ENCODE measurements at regions not wholly inside any gene's neighbourhood (a gene's known extent, or its start where the extent isn't known, plus 50 kb on each side); places are given as distances from the start of the nearest gene placed in this dataset.
A peak's percentile ranks its signal among the peaks of the same experiment; 100 is the strongest.

GRCh38 chrX:49773993-49774392 is 55.1 kb upstream of the PAGE4 start:
- DNase-seq (ENCODE audit: low read depth): no peak

GRCh38 chrX:49767236-49767635 is 61.9 kb upstream of the PAGE4 start:
- no peak for DNase-seq (ENCODE audit: low read depth)

- no peak for DNase-seq (ENCODE audit: low read depth)
These were observed 66.5 kb upstream of the PAGE1 start for GRCh38 chrX:49762175-49762720.

GRCh38 chrX:49761481-49761880 is 65.7 kb upstream of the PAGE1 start:
- peak; percentile 10 for DNase-seq (ENCODE audit: low read depth)

GRCh38 chrX:49760290-49760890 is 64.6 kb upstream of the PAGE1 start:
- DNase-seq (ENCODE audit: low read depth): no peak

- DNase-seq (ENCODE audit: low read depth): no peak
These were observed 60.9 kb upstream of the PAGE1 start for GRCh38 chrX:49756692-49757091.

- peak; percentile 44 for DNase-seq (ENCODE audit: low read depth)
These were observed 58.6 kb upstream of the PAGE1 start for GRCh38 chrX:49754233-49754857.

DNA sequence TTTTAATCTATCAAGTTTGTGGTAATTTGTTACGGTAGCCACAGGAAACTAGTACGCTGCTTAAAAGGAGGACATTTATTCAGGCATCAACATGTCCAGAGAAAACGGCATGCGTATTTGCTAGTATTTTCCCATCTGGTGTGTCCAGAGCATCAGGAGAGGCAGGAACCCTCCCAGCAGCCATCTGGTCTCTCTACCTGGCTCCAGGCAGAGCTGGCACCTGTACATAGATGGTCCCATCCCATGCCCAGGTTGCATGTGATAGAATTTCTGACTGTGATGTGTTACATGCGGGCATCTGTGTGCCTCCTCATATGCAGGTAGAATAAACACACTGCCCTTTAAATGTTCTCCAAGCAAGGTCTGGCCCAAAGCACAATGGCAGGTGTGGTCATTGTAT is 57.9 kb upstream of the PAGE1 start:
- DNase-seq (ENCODE audit: low read depth): no peak

DNA sequence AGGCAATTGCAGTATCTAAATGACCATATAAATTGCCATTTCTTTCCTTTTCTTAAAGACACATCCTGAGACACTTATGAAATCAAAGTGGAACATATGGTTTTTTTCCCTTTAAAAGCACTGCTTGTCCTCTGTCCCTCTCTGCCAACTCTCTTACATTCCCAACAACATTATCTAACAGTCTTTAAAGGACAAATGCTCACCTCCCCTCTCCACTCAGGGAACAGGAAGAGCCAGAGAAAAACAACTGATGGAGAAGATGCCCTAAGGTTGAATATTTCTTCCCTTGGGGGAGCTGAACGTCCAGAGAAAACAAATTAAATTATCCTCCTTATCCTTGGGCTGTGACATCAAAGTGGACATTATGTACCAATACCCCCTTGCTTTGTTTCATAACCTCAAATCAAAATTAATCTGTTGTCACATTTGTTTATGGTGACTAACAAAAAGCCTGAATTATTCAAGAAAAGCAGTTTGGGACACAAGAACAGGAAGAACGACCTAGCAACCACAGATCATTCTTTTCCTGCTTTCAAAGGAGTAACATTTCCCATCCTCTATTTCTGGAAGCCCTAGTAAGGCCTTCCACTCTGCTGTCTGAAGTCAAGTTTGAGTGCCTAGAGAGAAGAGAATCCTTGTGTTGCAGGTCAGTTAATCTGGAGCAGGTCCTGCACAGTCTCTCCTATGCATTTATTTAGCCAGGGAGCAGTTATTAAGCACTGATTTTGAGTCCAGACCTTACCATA is 52.6 kb upstream of the PAGE1 start:
- no peak for DNase-seq (ENCODE audit: low read depth)

DNA sequence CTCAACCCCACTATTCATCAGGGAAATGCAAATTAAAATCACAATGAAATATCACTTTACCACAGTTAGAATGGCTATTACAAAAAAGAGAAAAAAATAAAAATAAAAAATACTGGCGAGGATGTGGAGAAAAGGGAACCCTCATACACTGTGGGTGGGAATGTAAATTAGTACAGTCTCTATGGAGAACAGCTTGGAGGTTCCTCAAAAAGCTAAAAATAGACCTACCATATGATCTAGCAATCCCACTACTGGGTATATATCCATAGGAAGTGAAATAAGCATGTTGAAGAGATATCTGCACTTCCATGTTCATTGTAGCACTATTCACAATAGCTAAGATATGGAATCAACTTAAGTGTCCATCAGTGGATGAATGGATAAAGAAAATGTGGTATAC is 50.5 kb upstream of the PAGE1 start:
- no peak for DNase-seq (ENCODE audit: low read depth)
